Activated CD4-positive, alpha-beta T cell treated with anti-CD3 and anti-CD28 coated beads for 1 hour (primary cell): ENCODE measurements at regions not wholly inside any gene's neighbourhood (a gene's known extent, or its start where the extent isn't known, plus 50 kb on each side); places are given as distances from the start of the nearest gene placed in this dataset.

Experiments
- DNase-seq: peaks from one replicate; pipeline ENCODE4 v3.0.0-alpha.2; 2020

DNA sequence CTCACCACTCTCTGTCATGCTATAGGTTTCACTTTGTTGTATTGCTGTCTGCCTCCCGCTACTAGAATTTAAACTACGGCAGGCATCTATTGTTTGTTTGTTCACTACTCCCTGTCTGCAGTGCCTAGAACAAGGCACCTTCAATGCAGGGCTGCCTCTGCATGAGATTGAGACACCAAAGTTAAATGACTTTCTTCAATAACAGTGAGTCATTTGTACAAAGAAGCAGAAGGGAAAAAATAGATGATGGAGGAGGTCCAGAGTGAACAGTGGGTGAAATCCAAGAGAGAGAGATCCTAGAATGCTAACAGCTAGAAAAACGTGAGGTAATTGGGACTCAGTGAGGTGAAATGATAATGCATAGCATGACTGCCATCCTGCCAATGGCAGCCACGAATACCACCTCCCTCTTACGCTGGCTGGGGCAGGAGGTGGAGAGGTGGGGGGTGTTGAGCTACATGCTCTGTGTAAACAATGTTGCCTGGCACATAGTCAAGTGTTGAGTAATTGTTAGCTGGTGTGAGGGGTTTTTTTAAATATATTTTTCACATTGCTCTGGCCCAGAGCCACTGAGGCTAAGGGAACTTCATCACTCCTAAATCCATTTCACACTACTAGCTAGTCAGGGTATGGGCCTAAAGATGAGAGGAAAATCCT is 367.6 kb downstream of the RPS29 start:
- no peak for DNase-seq

DNA sequence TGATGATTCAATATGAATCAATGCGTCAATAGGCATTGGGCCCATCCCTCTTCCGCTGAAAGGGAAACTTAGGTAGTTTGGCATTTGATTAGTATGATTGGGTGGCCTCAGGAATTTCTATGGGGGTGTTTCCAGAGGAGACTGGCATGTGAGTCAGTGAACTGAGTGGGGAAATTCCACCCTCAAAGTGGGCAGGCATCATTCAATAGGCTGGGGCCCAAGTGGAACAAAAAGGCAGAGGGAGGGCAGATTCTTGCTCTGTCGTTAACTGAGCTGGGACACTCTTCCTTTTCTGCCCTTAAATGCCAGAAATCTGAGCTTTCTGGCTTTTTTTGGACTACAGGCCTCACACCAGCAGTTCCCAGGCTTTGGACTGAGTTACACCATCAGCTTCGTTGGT is 373.5 kb downstream of the RPS29 start:
- no peak for DNase-seq

DNA sequence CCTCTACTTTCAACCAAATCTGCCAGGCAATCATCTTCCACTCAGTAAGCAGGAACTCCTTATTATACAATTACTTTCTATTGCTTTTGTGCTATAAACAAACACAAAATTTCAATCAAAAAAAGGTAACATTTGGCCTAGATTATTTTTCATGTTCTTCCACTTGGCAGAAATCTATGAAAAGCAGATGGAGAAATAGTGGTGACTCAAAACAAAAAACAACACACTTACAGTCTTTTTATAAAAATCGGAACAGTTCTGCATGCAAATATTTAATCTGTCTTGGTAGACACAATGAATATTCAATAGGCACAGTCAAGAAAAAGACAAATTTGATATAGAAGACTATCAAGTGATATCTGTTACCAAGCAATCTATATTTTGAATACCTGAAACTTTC is 376.8 kb downstream of the RPS29 start:
- no peak for DNase-seq

DNA sequence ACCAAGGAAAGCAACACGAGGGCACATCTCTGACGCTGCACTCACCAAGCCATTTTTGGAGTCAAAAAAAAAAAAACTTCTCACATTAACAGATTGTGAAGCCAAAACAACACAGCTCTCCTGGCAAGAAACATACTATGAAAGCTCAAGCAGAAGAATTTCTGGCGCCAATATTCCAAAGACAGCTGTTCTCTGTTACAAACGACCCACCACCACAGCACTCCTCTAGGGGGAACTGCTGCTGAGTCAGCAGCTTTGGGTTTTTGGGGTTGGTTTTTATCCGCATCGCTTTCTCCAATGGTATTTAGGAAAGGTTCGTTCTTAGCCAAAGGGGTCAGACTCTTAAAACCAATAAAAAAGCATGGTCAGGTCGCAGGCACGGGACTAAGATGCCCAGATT is 379.4 kb downstream of the RPS29 start:
- no peak for DNase-seq

DNA sequence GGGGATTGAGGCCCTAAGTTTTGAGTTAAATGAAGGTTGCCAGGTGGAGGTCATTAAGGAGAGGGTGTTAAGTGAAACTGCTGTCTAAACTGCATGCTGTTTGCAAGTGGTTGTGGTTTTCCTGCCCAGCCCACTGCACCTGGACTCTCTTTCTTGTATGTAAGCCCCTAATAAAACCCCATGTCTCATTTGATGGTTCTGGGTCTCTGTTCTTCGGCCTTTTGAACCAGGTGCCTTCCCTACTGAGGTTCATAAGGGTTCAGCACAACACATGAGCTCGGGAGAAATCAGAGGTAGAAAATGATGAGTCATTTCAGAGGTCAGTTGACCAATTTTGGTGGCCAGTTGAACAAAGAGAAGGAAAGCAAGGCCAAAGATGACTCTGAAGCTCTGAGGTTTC is 382.5 kb downstream of the RPS29 start:
- no peak for DNase-seq

DNA sequence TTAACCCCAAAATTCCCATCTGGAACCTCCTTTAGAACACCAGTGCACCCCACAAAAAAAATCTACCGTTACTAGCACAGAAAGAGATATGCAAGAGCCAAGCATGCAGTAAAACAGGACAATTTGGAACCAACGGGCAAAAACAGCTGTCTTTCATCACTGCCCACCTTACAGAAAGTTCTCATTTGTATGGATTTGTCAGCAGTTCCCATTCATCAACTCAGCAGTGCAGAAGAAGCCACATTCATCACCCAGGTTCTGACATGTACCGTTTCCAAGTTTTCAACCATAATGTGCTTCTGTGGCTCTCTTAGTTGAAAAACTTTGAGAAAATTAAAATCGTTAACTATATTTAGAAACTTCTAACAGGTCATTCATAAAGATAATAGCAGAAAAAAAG is 387.0 kb downstream of the RPS29 start:
- no peak for DNase-seq

DNA sequence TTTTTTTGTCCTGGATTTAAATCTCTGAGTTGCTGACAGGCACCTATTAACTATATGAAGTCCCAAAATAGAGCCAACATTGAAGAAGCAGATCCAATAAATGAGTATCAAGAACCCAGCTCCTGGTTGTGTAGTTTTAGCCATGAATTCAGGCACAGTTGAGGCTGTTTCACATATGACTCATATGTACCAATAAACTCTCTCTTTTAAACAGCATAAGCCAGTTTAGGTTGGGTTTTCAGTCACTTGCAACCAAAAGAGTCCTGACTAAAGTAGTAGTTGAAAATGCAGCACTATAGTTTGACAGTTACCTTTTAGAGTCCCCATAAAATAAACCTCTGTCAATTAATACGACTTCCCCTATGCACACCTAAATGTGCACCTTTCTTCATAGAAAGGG is 389.9 kb downstream of the RPS29 start:
- DNase-seq: no peak

DNA sequence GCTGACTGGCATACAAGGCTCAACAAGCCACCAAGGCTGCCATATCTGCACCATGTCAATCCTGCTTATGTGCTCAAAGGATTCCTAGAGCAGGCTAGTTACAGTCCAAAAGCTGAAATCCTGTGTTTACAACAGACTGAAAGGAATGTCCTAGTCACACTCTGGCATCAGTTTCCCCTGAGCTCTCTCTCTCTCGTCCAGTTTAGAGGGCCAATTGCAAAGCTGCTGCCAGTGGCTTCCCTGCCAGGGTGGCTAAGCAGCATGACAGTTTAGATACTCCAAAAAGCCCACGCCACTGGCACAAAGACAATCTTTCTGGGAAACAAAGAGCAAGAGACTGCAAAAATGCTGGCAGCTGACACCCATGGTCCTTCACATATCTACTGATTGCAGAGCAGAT is 392.1 kb downstream of the RPS29 start:
- no peak for DNase-seq

DNA sequence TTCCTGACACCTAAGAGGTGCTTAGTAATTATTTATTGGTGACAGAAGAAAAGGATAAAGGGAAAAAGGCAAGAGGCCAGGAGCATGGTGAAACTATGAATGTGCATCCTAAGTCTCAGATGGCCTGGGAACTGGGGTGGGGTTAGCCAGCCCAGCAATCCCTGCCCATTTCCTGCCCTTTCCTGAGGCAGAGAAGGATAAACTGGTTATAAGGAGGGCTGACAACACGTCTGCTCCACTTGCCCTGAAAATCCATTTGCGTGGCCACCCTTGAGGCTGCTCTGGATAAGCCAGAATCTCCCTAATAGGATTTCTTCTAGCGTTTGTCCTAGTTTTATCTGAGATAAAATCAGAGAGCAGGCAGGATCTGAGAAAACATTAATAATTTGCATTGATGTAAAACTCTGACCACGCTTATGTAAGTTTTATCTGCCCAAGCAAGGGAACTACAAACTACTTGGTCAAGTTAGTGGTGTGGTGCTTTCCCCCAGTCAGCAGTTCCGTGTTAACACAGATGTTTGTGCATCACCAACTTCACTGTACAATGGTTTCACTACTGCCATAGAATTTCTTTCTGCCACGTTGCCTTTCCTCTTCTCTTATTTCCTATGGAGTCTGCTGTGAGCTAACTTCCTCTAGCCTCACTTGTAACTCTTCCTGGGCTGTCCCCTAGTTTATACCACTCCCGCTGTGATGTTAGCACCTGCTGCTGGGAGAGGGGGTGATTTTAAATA is 392.7 kb downstream of the RPS29 start:
- DNase-seq: no peak

DNA sequence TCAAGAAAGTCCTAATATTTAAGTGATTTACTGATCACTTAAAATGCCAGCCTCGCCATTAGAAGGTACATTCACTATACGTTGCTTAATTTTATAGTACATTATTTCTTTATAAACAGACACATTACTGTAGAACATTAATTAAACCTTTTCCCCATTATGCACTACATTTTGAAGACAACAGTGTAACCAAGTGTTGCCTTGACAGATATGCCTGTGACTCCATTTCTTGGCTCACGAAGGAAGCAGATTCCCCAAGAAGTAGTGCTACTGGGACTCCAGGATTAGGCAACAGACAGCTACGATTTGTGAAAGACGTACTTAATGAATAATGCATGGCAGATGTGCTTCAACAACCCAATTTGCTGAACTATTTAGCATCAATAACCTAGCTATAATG is 394.8 kb downstream of the RPS29 start:
- no peak for DNase-seq

DNA sequence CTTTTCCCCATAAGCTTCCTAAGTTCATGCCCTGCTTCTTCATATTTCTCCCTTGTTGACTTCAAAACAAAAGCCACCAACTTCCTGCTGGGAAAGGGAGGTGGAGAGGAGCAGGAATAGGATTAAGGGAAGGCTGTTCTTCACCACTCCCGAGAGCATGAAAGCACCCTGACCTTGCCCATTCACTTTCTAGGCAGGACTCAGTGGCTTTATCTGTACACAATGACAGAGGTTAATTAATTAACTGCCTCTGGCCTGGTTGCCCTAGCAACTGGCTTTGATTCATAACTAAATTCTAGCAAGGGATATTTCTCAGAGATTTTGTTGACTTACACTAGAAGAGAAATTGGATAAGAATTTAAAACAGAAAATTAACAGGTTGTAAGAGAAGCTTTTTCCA is 396.8 kb downstream of the RPS29 start:
- no peak for DNase-seq

DNA sequence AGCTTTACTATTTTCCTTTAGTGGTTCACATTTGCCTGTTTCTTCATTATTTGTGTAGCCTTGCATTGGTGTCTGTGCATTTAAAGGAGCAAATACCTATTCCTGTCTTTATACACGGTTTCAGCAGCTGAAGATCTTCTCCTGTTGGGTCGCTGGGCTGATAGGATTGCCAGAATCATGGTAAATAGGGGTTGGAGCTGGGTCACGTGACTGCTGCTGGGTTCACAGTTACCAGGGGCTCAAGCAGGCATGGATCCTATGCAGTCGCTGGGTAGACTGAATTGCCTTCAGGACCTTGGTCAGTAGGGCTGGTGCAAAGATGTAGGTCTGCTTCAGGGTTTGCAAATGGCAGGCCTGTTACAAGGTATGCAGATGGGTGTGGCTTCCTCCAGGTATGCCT is 398.4 kb downstream of the RPS29 start:
- no peak for DNase-seq

DNA sequence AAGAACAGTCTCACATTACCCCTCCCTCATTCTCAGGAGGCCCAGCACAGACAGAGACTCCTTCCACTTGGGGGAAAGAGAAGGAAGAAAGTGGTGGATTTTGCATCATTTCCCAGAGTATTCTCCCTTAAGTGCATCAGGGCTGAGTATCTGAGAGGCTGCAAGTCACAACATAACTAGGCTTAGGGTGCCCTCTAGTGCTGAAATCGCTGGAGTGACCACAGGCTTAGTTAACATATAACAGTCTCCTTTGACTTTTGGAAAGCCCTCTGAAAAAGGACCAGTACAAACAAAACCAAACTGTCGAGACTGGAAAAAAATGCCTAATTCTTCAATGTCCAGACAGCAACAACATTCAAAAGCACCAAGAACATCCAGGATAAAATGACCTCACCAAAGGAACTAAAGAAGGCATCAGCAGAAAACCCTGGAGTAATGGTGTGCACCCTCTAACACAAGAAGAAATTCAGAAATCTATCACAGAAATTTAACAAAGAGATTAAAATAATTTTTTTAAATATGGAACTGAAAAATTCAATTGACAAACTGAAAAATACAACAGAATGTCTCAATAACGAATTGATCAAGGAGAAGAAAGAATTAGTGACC is 412.3 kb downstream of the RPS29 start:
- no peak for DNase-seq

DNA sequence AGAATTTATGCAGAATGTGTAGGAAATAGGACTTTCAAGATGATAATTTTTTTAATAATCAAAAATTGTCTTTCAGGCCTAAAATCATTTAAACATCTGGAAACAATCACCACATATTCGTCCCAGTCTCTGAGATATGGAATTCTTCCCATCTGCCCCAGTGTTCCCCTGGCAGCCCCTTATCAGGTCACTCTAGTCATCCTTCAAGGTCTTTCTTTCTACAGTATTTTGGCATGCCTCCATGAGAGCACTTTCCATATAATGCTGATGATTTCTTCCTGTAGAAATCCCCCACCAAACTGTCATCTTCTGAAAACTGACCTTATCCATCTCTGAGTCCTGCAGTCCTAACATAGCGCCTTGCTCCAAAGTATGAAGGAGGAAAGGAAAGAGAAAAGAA is 422.1 kb downstream of the RPS29 start:
- DNase-seq: no peak

DNA sequence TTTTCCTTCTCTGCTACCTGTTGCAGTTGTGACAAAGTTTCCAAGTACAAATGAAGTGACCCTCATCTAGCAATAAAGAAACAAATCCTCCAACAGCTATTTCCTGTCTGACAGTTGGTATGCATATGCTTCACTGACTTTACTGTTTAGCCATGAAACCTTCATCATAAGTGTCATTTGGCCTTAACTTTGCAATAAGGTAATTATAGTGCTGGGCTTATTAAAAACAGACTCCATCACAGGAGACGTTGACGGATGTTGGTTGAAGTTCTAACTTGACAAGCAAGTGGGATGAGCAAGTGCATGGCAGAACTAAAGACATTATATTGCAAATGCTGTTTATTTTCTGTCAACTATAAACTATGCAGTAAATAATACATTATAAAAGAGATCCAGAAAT is 425.2 kb downstream of the RPS29 start:
- DNase-seq: no peak

DNA sequence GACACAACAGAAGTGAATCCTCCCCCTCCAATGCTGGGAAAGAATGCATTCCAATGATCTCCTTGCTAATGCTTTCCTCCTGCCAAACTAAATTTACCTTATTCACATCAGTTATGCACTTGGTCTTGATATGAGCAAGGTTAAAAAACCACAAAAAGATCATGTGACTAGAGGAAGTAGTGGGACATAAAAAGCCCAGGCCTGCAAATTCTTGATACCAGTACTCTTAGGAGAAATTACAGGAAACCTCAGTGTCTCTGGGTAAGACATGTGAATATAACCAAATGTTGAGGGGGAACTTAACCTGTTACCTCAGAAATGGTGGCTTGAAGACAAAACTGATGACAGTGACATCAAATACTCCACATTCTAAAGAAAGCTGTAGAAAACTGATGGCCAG is 427.1 kb downstream of the RPS29 start:
- DNase-seq: no peak

DNA sequence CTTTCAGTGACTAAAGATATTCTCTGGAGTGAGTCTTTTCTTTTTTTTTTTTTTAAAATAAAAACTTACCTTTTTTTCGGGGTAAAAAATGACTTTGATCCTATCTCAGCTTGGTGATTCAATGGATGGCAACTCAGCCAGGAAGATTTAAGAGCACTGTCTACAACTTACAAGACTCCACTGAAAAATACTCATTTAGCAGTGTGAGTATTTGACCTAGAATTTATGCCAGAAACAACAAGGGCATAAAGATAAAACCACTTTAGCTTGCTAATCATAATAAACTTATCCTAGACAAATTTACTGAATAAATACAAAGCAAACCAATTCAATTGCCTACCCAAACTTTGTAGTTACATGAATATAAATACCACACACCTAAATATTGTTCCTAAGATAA is 446.6 kb downstream of the RPS29 start:
- no peak for DNase-seq

DNA sequence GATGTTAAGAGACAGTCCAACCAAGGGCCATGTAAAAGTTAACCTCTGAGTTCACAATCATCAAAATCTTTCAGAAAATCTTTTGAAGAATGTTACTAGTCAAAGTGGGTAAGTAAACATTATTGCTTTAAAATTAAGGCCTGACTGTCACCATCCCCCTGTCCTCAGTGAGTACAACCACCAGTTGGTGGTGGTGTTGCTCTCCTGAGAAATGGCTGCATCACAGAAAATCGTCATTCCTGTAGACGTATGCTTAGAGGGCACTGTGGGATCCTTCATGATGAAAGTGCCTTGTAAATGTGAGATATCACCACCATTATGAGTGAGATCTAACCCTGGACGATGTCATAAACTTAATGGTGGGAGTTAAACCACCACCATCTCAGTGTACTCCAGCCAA is 451.2 kb downstream of the RPS29 start:
- no peak for DNase-seq

DNA sequence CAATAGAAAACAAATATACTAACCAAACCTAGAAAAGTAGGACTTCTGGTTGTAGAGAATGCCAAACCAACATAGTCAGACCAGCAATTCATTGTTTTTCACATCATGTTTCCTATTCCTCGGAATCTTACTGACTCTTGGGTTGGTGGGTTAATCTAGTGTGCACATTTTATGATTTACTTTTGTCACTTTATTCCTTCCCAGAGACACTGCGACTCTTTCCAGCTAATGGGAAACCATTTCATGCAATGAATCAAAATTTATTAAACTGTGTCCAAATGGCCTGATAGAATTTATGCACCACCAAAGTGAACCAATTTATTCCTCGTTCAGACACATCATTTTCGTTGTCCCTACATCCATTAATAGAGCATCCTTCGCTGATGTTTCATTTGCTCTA is 464.9 kb downstream of the RPS29 start:
- DNase-seq: no peak

DNA sequence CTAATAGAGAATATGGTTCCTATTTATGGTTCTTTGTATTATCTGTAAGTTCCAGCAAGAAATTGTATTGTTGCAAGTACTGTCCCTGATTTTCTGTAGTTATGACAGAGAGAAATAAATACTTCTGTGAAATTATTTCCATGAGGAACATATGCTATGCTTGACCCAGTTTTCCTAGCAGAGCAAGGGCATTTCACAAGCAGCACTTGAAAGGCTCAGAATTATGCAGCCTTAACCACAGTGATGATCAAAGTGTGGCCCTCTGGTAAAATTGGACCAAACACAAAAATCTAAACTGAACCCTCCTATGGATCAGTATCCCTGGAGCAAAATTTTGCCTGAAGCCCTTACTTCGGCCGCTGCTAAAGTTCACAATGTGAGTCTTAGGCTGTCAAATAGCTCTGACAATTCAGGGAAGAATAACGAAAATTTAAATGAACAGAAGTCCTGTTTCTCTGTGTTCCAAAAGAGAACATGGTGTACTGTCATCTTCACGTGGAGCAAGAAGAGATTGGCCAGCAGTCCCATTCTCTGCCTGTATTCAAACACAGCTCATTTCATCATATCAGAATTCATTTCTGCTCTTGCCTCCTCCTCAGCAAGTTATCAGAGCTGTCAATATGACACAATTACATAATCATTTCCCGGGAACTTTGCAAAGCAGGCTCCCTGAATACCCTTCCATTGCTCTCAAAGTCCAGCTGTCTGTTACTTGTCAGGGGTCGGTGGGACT is 471.9 kb downstream of the RPS29 start:
- no peak for DNase-seq

DNA sequence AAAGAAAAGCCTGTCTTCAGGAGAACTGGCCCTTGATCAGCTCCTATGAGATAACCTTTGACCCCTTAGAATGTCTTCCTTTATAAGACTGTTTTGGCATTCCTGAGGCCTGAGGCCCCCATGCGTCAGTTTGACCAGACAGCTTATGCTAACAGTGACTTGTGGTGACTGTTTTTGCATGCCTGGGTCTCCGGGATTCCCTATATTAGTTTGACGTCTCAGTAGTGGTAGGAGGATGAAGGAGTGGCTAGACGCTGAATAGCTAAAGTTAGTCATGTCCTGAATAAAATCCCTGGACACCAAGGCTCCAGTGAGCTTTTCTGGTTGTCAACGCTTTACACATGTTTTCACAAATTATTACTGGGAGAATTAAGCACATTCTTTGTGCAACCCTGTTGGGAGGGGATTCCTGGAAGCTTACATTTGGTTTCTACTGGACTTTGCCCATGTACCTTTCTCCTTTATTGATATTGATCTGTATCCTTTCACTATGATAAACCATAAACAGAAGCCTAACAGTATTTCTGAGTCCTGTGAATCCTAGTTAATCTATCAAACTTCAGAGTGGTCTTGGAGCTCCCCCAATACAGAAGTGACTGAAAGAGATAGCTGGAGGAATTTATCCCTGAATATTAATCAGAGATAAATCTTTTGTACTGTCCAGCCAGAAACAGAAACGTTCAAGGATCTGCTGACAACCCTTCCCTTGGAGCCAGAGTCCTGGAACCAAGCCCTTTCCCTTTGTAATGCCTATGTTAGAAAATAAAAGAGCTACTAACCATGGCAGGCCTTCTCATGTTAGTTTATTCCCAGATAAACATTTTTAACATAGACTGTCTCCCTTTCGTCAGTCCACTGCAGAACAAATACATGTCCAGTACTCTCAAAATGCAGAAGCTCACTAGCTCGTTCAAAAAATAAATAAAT is 479.2 kb downstream of the RPS29 start:
- no peak for DNase-seq

DNA sequence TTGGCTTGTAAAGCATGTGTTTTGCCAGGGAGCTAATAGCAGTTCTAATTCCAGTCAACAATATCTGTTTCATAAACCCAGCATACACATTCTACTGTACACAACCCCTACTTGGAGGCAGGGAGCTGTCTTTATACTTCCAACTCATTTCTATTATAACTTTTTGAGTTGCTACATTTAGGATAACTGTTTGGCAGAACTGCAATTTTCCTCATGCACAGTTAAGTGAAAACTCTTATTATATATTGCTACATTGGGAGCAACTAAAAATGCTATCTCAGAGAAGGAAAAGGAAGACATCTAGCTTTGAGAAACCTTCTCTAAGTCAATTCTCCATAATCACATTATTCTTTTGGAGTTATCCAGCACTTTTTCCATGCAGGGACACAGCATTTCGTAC is 480.2 kb downstream of the RPS29 start:
- DNase-seq: no peak

DNA sequence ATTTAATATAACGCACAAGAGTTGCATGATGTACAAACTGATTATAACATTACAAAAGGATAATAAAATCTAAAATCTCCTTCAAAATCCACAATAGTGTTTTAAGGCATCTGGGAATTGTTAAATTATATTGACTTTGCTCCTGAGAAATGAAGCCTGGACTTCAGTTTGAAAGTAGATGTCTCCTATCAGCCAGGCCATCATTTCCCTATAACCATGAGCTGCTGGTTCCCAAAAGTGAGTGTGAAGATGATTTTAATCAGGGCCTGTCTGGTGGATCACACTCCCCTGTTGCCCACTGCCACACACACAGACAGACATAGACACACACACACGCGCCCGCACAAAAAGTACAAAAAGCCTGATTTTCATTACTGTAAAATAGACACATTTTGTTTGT is 480.7 kb downstream of the RPS29 start:
- DNase-seq: no peak
